Stomach (tissue), 4 donors: ENCODE measurements at regions not wholly inside any gene's neighbourhood (a gene's known extent, or its start where the extent isn't known, plus 50 kb on each side); places are given as distances from the start of the nearest gene placed in this dataset.

ENCODE experiments used
- POLR2AphosphoS5 ChIP-seq, 3 donors: sonication (generic); formaldehyde crosslinking; IDR thresholded peaks; one replicate each; pipeline ENCODE4 v1.6.1; 2016; ENCODE audit warnings: antibody characterized with exemption in 3 of 3
- TF ChIP-seq, protein P1 (sequence below), 7 experiments: fragments of 450-650 bp in 4 of 7; fragments of 200-600 bp in 3 of 7; sonication (generic) in 3 of 7; IDR thresholded peaks; one replicate each; pipeline ENCODE4 v1.5.1; 2016 to 2019; ENCODE audit warnings: antibody characterized with exemption in 7 of 7, control low read depth in 2 of 7, mild to moderate bottlenecking in 1 of 7

DNA sequence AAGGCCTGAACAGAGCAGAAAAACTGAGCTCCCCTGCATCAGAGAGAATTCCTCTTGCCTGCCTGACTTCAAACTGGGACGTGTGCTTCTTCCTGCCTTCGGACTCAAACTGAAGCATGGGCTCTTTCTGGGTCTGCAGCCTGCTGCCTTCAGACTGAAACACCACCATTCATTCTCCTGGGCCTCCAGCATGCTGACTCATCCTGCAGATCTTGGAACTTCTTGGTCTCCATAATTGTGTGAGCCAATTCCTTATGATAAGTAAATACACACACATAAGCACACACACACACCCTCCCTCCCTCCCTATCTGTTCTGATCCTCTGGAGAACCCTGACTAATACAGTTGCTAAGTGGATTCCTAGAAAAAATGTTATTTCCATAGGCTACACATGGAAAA lies 874.3 kb upstream of the EEF2KMT start:
- TF ChIP-seq, protein P1, sequence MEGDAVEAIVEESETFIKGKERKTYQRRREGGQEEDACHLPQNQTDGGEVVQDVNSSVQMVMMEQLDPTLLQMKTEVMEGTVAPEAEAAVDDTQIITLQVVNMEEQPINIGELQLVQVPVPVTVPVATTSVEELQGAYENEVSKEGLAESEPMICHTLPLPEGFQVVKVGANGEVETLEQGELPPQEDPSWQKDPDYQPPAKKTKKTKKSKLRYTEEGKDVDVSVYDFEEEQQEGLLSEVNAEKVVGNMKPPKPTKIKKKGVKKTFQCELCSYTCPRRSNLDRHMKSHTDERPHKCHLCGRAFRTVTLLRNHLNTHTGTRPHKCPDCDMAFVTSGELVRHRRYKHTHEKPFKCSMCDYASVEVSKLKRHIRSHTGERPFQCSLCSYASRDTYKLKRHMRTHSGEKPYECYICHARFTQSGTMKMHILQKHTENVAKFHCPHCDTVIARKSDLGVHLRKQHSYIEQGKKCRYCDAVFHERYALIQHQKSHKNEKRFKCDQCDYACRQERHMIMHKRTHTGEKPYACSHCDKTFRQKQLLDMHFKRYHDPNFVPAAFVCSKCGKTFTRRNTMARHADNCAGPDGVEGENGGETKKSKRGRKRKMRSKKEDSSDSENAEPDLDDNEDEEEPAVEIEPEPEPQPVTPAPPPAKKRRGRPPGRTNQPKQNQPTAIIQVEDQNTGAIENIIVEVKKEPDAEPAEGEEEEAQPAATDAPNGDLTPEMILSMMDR (IDR thresholded peaks at IDR 0.05), result no peak
- no peak for TF ChIP-seq POLR2AphosphoS5 (IDR thresholded peaks at IDR 0.05)
